ENCODE measurements at regions not wholly inside any gene's neighbourhood (a gene's known extent, or its start where the extent isn't known, plus 50 kb on each side); places are given as distances from the start of the nearest gene placed in this dataset.

DNA sequence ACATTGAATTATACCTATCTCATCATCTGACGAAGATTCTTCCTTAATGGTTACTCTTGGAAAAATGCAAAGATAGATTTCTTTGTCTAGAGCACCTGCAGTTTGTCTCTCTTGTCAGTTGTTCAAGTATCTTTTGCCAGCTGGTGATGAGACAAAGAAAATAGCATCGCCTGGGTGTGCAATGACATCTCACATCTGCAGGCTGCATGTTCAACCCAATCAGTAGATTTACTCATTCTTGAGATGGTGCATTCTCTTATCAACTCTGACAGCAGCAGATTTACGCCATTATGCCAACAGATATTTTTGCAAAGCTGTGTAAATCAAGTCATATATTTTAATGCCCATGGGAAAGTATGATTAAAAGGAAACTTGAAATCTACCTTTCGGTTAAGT is 164.6 kb upstream of the PDGFD start:
- TF ChIP-seq, protein P1, sequence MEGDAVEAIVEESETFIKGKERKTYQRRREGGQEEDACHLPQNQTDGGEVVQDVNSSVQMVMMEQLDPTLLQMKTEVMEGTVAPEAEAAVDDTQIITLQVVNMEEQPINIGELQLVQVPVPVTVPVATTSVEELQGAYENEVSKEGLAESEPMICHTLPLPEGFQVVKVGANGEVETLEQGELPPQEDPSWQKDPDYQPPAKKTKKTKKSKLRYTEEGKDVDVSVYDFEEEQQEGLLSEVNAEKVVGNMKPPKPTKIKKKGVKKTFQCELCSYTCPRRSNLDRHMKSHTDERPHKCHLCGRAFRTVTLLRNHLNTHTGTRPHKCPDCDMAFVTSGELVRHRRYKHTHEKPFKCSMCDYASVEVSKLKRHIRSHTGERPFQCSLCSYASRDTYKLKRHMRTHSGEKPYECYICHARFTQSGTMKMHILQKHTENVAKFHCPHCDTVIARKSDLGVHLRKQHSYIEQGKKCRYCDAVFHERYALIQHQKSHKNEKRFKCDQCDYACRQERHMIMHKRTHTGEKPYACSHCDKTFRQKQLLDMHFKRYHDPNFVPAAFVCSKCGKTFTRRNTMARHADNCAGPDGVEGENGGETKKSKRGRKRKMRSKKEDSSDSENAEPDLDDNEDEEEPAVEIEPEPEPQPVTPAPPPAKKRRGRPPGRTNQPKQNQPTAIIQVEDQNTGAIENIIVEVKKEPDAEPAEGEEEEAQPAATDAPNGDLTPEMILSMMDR (IDR thresholded peaks at IDR 0.05) = no peak
- TF ChIP-seq POLR2A (IDR thresholded peaks at IDR 0.05) = no peak
